Ectodermal cell (in vitro differentiated cells): ENCODE measurements at regions not wholly inside any gene's neighbourhood (a gene's known extent, or its start where the extent isn't known, plus 50 kb on each side); places are given as distances from the start of the nearest gene placed in this dataset.

Source experiments
- H3K27ac ChIP-seq: 2 replicates; pipeline ENCODE4 v1.7.0; 2013; ENCODE audit warnings: mild to moderate bottlenecking, low read depth, low read length; ENCODE audit not compliant: insufficient read depth, poor library complexity, severe bottlenecking
- H3K27me3 ChIP-seq: 2 replicates; pipeline ENCODE4 v1.7.0; 2013; ENCODE audit warnings: mild to moderate bottlenecking, low read length; ENCODE audit not compliant: insufficient read depth, control insufficient read depth, poor library complexity, severe bottlenecking
- H3K36me3 ChIP-seq: one replicate; pipeline ENCODE4 v1.7.0; 2013; ENCODE audit warnings: low read length; ENCODE audit not compliant: control insufficient read depth, insufficient read depth
- H3K4me1 ChIP-seq: one replicate; pipeline ENCODE4 v1.7.0; 2013; ENCODE audit warnings: low read length; ENCODE audit not compliant: control insufficient read depth, insufficient read depth
- H3K4me3 ChIP-seq: 2 replicates; pipeline ENCODE4 v1.7.0; 2013; ENCODE audit warnings: low read depth, low read length, control low read depth; ENCODE audit not compliant: insufficient read depth
- H3K9me3 ChIP-seq: 2 replicates; pipeline ENCODE4 v1.7.0; 2013; ENCODE audit warnings: mild to moderate bottlenecking, low read length, moderate library complexity; ENCODE audit not compliant: control insufficient read depth
- WGBS, 2 experiments: methylation state at CpG; one replicate each; pipeline ENCODE4 v1.1.7; 2013; ENCODE audit warnings: missing lambda C conversion rate in 2 of 2; 5-methylcytosine and 5-hydroxymethylcytosine counted together

GRCh38 chr12:107144441-107144840 is 51.1 kb upstream of the CRY1 start:
- 90 to 91% methylated on average over 7 of the region's 7 CpGs for WGBS, 2 experiments
- Histone ChIP-seq H3K4me3 (no peak overlapping the region), H3K27ac (no peak overlapping the region)

GRCh38 chr12:107144990-107145389 is 51.6 kb upstream of the CRY1 start:
- 65 to 86% methylated on average over 1 to 2 of the region's 2 CpGs for WGBS, 2 experiments
- no peak overlapping the region for H3K27ac ChIP-seq
- H3K4me1 ChIP-seq, result no peaks in the 10 kb centered on the region
- no peaks in the 10 kb centered on the region for H3K27me3 ChIP-seq
- no peaks in the 10 kb centered on the region for H3K36me3 ChIP-seq
- no peaks in the 10 kb centered on the region for H3K9me3 ChIP-seq
- H3K4me3 ChIP-seq, result no peak overlapping the region

More at GRCh38 chr12:107144441-107144840, 51.1 kb upstream of the CRY1 start:
- Histone ChIP-seq H3K36me3 (no peaks in the 10 kb centered on the region), H3K9me3 (no peaks in the 10 kb centered on the region), H3K4me1 (no peaks in the 10 kb centered on the region), H3K27me3 (no peaks in the 10 kb centered on the region)

- no peak overlapping the region for H3K4me3 ChIP-seq
- H3K9me3 ChIP-seq, result no peaks in the 10 kb centered on the region
- no peak overlapping the region for H3K27ac ChIP-seq
- H3K4me1 ChIP-seq, result no peaks in the 10 kb centered on the region
- no peaks in the 10 kb centered on the region for H3K27me3 ChIP-seq
- 86 to 92% methylated on average over 6 of the region's 6 CpGs for WGBS, 2 experiments
- no peaks in the 10 kb centered on the region for H3K36me3 ChIP-seq
Measured at GRCh38 chr12:107145397-107145796, 52.0 kb upstream of the CRY1 start.

DNA sequence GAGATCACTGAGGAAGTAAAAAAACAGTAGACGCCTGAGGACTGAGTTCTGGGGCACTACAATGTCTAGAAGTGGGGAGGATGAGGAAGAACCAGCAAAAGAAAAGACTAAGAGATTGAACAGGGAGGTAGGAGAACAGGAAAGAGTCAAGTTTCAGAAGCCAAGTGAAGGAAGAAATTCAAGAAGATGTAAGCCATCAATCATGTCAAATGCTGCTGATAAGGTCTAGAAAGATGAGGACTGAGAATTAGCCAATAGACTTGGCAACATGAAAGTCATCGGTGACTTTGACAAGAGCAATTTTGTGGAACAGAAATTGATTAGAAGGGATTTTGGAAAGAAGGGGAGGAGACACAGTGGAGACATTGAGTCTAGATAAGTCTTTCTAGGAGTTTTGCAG is 54.8 kb upstream of the CRY1 start:
- H3K4me1 ChIP-seq, result no peaks in the 10 kb centered on the region
- WGBS, 2 experiments, result 89 to 94% methylated on average over 2 of the region's 2 CpGs
- H3K27me3 ChIP-seq, result no peaks in the 10 kb centered on the region
- no peak overlapping the region for H3K4me3 ChIP-seq
- H3K27ac ChIP-seq, result no peak overlapping the region
- H3K36me3 ChIP-seq, result no peaks in the 10 kb centered on the region
- no peaks in the 10 kb centered on the region for H3K9me3 ChIP-seq

DNA sequence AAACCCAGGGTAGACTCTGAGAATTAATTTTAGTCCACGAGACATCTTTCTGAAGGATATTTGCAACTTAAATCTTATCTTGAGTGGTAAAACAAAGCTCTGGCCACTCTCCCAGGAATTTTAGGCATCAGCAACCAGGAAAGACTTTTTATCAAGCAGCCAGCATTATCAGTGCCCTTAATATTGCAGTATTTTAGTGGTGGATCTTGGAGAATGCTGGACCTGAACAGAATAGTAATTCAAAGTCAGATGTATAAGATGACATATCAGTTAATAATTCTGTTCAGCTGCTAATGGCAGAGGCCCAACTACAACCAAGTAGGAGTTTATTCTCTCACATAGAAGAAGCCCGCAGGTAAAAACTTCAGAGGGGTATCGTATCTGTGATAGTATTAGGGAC is 59.0 kb upstream of the CRY1 start:
- no peak overlapping the region for H3K4me3 ChIP-seq
- no peaks in the 10 kb centered on the region for H3K36me3 ChIP-seq
- H3K9me3 ChIP-seq, result no peaks in the 10 kb centered on the region
- no peaks in the 10 kb centered on the region for H3K4me1 ChIP-seq
- H3K27ac ChIP-seq, result no peak overlapping the region
- 91 to 92% methylated on average over 1 to 3 of the region's 3 CpGs for WGBS, 2 experiments
- no peaks in the 10 kb centered on the region for H3K27me3 ChIP-seq

- WGBS, 2 experiments, result 85 to 93% methylated on average over 2 of the region's 2 CpGs
Measured at GRCh38 chr12:107159384-107159900, 66.1 kb upstream of the CRY1 start.

GRCh38 chr12:107163413-107163812 is 70.1 kb upstream of the CRY1 start:
- no peak overlapping the region for H3K4me3 ChIP-seq
- 88 to 95% methylated on average over 1 to 3 of the region's 4 CpGs for WGBS, 2 experiments
- no peak overlapping the region for H3K27ac ChIP-seq
- H3K27me3 ChIP-seq, result no peaks in the 10 kb centered on the region
- H3K36me3 ChIP-seq, result no peaks in the 10 kb centered on the region
- no peaks in the 10 kb centered on the region for H3K9me3 ChIP-seq
- no peaks in the 10 kb centered on the region for H3K4me1 ChIP-seq

More at GRCh38 chr12:107159384-107159900, 66.1 kb upstream of the CRY1 start:
- H3K4me1 ChIP-seq, result no peaks in the 10 kb centered on the region
- no peaks in the 10 kb centered on the region for H3K27me3 ChIP-seq
- H3K36me3 ChIP-seq, result no peaks in the 10 kb centered on the region
- no peak overlapping the region for H3K27ac ChIP-seq
- no peaks in the 10 kb centered on the region for H3K9me3 ChIP-seq
- H3K4me3 ChIP-seq, result no peak overlapping the region

- Histone ChIP-seq H3K4me3 (no peak overlapping the region), H3K4me1 (no peaks in the 10 kb centered on the region), H3K36me3 (no peaks in the 10 kb centered on the region), H3K9me3 (no peaks in the 10 kb centered on the region), H3K27me3 (no peaks in the 10 kb centered on the region), H3K27ac (no peak overlapping the region)
- WGBS, 2 experiments, result 80 to 100% methylated on average over 1 of the region's 1 CpG
Measured at GRCh38 chr12:107164392-107164791, 71.0 kb upstream of the CRY1 start.

DNA sequence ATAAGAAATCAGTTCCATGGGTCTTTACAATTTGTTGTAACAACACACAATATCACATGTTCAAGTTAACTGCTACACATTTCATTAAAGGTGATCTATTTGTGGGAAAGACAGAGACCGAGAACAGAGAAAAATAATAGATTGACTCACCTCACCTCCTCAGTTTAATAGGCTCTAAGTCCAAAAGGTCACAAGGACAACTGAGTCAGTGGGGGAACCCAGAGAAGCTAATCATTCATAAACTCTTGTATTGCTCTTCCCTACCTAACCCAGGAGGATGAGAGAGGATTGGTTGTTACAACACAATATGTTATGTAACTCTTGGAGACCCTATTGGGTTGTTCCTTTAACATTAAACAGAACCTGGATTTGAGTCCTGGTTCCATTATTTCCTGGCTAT is 72.2 kb upstream of the CRY1 start:
- Histone ChIP-seq H3K4me1 (no peaks in the 10 kb centered on the region), H3K36me3 (no peaks in the 10 kb centered on the region), H3K4me3 (no peak overlapping the region), H3K27me3 (no peaks in the 10 kb centered on the region), H3K27ac (no peak overlapping the region), H3K9me3 (no peaks in the 10 kb centered on the region)
- 100% methylated on average over 1 of the region's 1 CpG; no CpG with 5 or more reads in 1 of the 2 experiments for WGBS, 2 experiments

DNA sequence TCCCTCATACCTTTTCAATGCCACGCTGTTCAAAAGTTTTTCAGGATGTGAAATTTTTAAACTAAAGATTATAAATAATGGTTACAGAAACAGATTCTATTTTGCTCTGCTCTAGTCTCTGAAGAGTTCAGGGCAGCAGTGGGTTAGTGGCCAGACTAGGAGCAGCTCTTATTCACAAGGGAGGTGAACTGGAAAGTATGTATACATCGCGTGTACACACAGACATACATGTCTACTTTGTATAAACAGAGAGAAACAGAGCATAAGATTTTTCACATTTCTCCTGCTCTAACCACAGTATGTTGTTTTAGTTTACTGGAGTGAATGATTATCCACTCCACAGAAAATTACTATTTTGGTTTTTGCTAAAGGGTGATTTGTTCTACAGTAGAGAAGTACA is 74.4 kb upstream of the CRY1 start:
- H3K36me3 ChIP-seq, result no peaks in the 10 kb centered on the region
- no peaks in the 10 kb centered on the region for H3K27me3 ChIP-seq
- no peaks in the 10 kb centered on the region for H3K4me1 ChIP-seq
- 57% methylated on average over 2 of the region's 3 CpGs; no CpG with 5 or more reads in 1 of the 2 experiments for WGBS, 2 experiments
- no peak overlapping the region for H3K4me3 ChIP-seq
- H3K27ac ChIP-seq, result no peak overlapping the region
- H3K9me3 ChIP-seq, result no peaks in the 10 kb centered on the region

- H3K4me3 ChIP-seq, result no peak overlapping the region
- no peaks in the 10 kb centered on the region for H3K4me1 ChIP-seq
- H3K27ac ChIP-seq, result no peak overlapping the region
- 80 to 84% methylated on average over 6 of the region's 6 CpGs for WGBS, 2 experiments
- no peaks in the 10 kb centered on the region for H3K9me3 ChIP-seq
- no peaks in the 10 kb centered on the region for H3K36me3 ChIP-seq
- no peaks in the 10 kb centered on the region for H3K27me3 ChIP-seq
Measured at GRCh38 chr12:107169200-107169599, 75.9 kb upstream of the CRY1 start.
